ENCODE measurements at regions not wholly inside any gene's neighbourhood (a gene's known extent, or its start where the extent isn't known, plus 50 kb on each side); places are given as distances from the start of the nearest gene placed in this dataset.

DNA sequence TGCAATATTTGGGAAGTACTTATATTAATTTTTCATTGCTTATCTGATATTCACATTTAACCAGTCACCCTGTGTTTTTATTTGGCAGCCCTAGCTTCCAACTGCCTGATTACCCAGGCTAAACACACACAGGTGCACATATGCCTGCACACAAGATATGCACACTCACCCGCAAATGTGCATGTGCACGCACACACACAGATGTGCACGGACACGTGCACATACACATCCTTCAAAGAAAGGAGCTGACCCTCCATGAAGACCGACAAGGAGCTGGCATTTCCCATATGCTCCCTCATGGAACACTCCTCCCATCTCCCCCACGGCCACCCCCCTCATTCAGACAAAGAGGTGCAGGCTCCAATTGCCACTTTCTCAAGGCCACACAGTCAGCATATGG is 242.2 kb downstream of the ENGASE start:
- Histone ChIP-seq H3K27ac (no peak overlapping the region), H3K36me3 (no peaks in the 10 kb centered on the region), H3K4me1 (no peaks in the 10 kb centered on the region), H3K27me3 (no peaks in the 10 kb centered on the region), H3K4me3 (no peak overlapping the region), H3K9me3 (no peaks in the 10 kb centered on the region)
- no peak for TF ChIP-seq POLR2A (IDR thresholded peaks at IDR 0.05)
- TF ChIP-seq, protein P1, sequence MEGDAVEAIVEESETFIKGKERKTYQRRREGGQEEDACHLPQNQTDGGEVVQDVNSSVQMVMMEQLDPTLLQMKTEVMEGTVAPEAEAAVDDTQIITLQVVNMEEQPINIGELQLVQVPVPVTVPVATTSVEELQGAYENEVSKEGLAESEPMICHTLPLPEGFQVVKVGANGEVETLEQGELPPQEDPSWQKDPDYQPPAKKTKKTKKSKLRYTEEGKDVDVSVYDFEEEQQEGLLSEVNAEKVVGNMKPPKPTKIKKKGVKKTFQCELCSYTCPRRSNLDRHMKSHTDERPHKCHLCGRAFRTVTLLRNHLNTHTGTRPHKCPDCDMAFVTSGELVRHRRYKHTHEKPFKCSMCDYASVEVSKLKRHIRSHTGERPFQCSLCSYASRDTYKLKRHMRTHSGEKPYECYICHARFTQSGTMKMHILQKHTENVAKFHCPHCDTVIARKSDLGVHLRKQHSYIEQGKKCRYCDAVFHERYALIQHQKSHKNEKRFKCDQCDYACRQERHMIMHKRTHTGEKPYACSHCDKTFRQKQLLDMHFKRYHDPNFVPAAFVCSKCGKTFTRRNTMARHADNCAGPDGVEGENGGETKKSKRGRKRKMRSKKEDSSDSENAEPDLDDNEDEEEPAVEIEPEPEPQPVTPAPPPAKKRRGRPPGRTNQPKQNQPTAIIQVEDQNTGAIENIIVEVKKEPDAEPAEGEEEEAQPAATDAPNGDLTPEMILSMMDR (IDR thresholded peaks at IDR 0.05), result no peak
- DNase-seq, result no peak
- intact Hi-C loops (cut with DNase I; ENCODE audit: low total_unique reads), result no loop called here

DNA sequence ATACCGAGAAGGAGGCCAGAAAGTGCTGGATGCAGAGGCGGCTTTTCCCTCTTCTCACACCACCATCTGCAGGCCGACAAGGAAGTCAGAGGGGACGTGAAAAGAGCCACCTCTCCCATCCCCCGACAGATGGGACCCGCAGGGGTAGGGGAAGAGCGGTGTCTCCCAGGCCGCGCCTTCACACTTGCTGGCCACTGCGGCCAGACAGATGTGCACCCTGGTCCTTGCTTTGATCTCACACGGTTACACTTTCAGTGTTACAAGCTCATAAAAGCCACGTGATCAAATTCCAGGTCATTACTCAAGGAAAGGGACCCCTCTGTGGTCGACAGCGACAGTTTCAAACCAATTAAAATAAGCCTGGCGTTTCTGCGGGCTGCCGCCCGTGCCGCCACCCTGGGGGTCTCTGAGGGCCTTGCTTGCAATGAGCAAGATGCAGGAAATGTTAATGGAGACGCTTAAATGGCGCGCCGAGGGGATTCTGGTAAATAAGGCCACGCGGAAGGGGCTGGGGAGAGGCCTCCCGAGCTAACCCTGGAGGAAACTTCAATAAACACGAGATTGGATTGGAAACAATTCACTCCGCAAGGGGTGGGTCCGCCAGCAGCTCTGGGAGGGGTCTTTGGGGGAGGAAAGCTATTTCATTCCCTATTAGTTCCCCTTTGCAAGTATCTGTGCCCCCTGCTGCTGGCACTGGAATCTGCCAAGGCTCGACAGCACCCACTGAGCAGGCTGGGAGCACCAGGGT is 240.9 kb downstream of the ENGASE start:
- DNase-seq, result no peak
- Histone ChIP-seq H3K27me3 (no peaks in the 10 kb centered on the region), H3K27ac (no peak overlapping the region), H3K4me1 (no peaks in the 10 kb centered on the region), H3K36me3 (no peaks in the 10 kb centered on the region), H3K9me3 (no peaks in the 10 kb centered on the region), H3K4me3 (no peak overlapping the region)
- TF ChIP-seq, protein P1 (IDR thresholded peaks at IDR 0.05), result no peak
- TF ChIP-seq POLR2A (IDR thresholded peaks at IDR 0.05), result no peak
- intact Hi-C loops (cut with DNase I; ENCODE audit: low total_unique reads), result no loop called here

DNA sequence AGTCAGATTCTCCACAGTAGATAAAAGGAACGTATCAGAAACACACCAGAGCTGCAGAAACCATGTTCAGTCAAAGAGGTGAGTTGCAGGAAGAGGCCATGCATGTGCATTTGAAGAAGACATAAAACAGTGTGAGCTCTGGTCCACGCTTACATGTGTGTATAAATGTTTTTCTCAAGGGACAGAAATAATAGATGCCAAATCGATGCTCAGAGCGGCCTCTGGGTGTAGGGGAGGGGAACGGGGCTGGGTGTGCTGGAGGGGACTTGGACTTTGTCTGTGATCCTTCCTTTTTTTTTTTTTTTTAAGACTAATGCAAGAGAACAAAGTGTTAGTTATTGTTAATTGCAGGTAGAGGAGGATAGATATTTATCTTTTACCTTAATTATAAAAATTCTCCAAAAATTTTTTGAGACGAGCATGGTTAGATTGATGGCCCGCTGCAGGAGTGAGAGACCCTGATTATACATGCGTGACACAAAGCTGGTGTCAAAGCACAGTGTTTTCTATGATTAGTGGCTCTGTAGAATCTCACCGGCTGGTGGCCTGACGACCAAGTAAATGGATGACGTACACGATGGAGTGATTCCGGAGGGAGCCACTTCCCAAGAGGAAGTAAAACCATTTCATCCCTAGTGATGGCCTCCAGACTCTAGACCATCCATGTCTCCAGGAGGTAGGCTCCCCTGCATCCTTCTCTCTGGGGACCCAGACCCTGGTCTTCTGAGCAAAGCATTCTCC is 240.2 kb downstream of the ENGASE start:
- DNase-seq, result no peak
- no peaks in the 10 kb centered on the region for H3K36me3 ChIP-seq
- intact Hi-C loops (cut with DNase I; ENCODE audit: low total_unique reads), result no loop called here
- no peaks in the 10 kb centered on the region for H3K9me3 ChIP-seq
- no peak overlapping the region for H3K4me3 ChIP-seq
- TF ChIP-seq POLR2A (IDR thresholded peaks at IDR 0.05), result no peak
- TF ChIP-seq, protein P1 (IDR thresholded peaks at IDR 0.05), result no peak
- no peak overlapping the region for H3K27ac ChIP-seq
- no peaks in the 10 kb centered on the region for H3K27me3 ChIP-seq
- H3K4me1 ChIP-seq, result no peaks in the 10 kb centered on the region

DNA sequence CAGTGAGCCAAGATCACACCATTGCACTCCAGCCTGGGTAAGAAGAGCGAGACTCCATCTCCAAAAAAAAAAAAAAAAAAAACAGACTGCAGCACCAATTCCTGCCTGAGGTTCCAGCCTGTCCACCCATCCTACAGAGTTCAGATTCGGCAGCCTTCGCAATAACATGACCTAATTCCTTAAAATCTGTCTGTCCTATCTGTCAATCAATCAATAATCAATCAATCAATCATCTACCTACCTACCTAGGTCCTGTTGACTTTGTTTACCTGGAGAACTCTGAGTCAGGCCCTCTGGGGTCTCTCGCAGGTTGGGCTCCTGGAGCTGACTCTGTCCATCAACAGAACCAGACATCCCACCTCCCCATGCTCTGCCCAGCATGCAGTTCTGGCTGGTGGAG is 236.7 kb downstream of the ENGASE start:
- no peak overlapping the region for H3K27ac ChIP-seq
- DNase-seq, result no peak
- TF ChIP-seq POLR2A (IDR thresholded peaks at IDR 0.05), result no peak
- TF ChIP-seq, protein P1 (IDR thresholded peaks at IDR 0.05), result no peak
- no peaks in the 10 kb centered on the region for H3K36me3 ChIP-seq
- H3K4me3 ChIP-seq, result no peak overlapping the region
- H3K9me3 ChIP-seq, result no peaks in the 10 kb centered on the region
- H3K27me3 ChIP-seq, result no peaks in the 10 kb centered on the region
- intact Hi-C loops (cut with DNase I; ENCODE audit: low total_unique reads), result no loop called here
- peaks cover 0 to 12% of the 10 kb centered on the region in 2 donors for H3K4me1 ChIP-seq

Data from uterus (tissue), 3 donors.